Natural killer cell (primary cell): ENCODE measurements at regions not wholly inside any gene's neighbourhood (a gene's known extent, or its start where the extent isn't known, plus 50 kb on each side); places are given as distances from the start of the nearest gene placed in this dataset.
A peak's percentile ranks its signal among the peaks of the same experiment; 100 is the strongest.

Source experiments
- ATAC-seq, 3 donors: fragments of 150-1000 bp in 2 of 3; fragments of 200-7000 bp in 1 of 3; cut with Tn5 transposase; 1 replicate in 1 of 3; 2 replicates in 2 of 3; pipeline ENCODE4 v1.10.0; 2021; ENCODE audit warnings: mild to moderate bottlenecking in 2 of 3, moderate library complexity in 2 of 3
- DNase-seq, 2 donors: peaks; one replicate each; pipeline versions ENCODE4 v3.0.0 to v3.0.0-alpha.2; 2013 to 2021; ENCODE audit warnings: mixed read lengths in 1 of 2
- H3K27ac ChIP-seq: one replicate; pipeline ENCODE4 v1.5.1; 2013; ENCODE audit warnings: mild to moderate bottlenecking, low read length
- H3K27me3 ChIP-seq: one replicate; pipeline ENCODE4 v1.6.1; 2013; ENCODE audit warnings: low read length; ENCODE audit not compliant: control insufficient read depth, insufficient read depth
- H3K36me3 ChIP-seq: one replicate; pipeline ENCODE4 v1.6.1; 2013; ENCODE audit warnings: low read length; ENCODE audit not compliant: control insufficient read depth, insufficient read depth
- H3K4me1 ChIP-seq: one replicate; pipeline ENCODE4 v1.6.1; 2013; ENCODE audit warnings: low read length; ENCODE audit not compliant: control insufficient read depth, insufficient read depth
- H3K4me3 ChIP-seq: one replicate; pipeline ENCODE4 v1.5.1; 2013; ENCODE audit warnings: low read length
- H3K9me3 ChIP-seq: one replicate; pipeline ENCODE4 v1.6.1; 2013; ENCODE audit warnings: low read length; ENCODE audit not compliant: control insufficient read depth, insufficient read depth
- H3K27ac Mint-ChIP-seq, 2 donors: one replicate each; pipeline ENCODE4 v1.8.0; 2022; ENCODE audit warnings: mild to moderate bottlenecking in 2 of 2, mixed read lengths in 2 of 2, moderate library complexity in 1 of 2
- H3K27me3 Mint-ChIP-seq, 2 donors: one replicate each; pipeline ENCODE4 v1.8.0; 2022; ENCODE audit warnings: low read depth in 2 of 2, mixed read lengths in 2 of 2
- H3K36me3 Mint-ChIP-seq: one replicate; pipeline ENCODE4 v1.8.0; 2022; ENCODE audit warnings: mixed read lengths
- H3K4me1 Mint-ChIP-seq, 2 donors: one replicate each; pipeline ENCODE4 v1.8.0; 2022; ENCODE audit warnings: mixed read lengths in 2 of 2
- H3K4me3 Mint-ChIP-seq: one replicate; pipeline ENCODE4 v1.8.0; 2022; ENCODE audit warnings: mild to moderate bottlenecking, moderate library complexity, mixed read lengths
- H3K9me3 Mint-ChIP-seq, 2 donors: one replicate each; pipeline ENCODE4 v1.8.0; 2022; ENCODE audit warnings: mixed read lengths in 2 of 2
- WGBS: methylation state at CpG from one replicate; pipeline ENCODE4 v1.1.7; 2013; ENCODE audit warnings: missing lambda C conversion rate; ENCODE audit not compliant: insufficient coverage; 5-methylcytosine and 5-hydroxymethylcytosine counted together
- intact Hi-C: fragments of 100-400 bp; cut with micrococcal nuclease; formaldehyde crosslinking; loops from one replicate; pipeline ENCODE4 v1.14.2; 2022
- TF ChIP-seq, protein P1 (sequence below): fragments of 200-600 bp; IDR thresholded peaks from one replicate; pipeline ENCODE4 v1.8.0; 2022; ENCODE audit warnings: antibody characterized with exemption

DNA sequence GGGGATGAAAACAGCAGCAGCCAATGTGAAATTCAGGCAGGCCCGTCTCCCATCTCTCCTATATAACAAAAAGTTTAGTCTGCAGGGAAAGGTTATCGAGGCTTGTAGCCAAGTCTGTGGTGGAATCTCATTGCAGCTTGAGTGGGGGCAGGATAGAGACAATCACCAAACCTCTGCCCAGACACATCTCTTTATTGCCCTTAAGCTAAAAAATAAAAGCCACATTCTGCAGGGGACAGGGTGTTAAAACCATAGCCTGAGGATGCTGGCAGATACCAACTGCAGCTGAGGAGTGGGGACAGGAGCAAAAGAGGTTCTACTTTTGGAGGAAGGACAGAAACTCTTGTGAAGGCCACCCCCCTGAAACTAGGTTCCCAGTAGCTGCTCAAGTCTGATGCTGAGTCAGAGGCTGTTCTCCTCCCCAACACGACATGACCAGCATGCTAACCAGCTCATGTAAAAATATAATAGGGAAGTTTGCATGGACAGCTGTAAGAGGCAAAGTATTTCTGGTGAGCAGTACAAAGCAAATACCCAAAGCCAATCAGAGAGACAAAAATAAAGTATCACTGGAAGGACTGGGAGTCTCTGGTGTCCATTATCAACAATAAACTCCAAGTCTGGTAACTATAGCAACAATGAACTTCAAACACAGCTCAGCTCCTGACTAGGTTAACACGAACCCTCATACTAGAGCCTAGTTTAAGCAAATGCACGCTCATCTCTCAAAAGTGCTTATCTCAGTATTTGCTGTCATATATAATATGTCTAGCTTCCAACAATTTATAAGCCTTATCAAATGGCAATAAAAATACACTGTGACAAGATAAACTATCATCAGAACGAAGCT, 362.2 kb upstream of the SLCO3A1 start:
- TF ChIP-seq, protein P1, sequence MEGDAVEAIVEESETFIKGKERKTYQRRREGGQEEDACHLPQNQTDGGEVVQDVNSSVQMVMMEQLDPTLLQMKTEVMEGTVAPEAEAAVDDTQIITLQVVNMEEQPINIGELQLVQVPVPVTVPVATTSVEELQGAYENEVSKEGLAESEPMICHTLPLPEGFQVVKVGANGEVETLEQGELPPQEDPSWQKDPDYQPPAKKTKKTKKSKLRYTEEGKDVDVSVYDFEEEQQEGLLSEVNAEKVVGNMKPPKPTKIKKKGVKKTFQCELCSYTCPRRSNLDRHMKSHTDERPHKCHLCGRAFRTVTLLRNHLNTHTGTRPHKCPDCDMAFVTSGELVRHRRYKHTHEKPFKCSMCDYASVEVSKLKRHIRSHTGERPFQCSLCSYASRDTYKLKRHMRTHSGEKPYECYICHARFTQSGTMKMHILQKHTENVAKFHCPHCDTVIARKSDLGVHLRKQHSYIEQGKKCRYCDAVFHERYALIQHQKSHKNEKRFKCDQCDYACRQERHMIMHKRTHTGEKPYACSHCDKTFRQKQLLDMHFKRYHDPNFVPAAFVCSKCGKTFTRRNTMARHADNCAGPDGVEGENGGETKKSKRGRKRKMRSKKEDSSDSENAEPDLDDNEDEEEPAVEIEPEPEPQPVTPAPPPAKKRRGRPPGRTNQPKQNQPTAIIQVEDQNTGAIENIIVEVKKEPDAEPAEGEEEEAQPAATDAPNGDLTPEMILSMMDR = no peak
- H3K27me3 ChIP-seq = no peaks in the 10 kb centered on the region
- Mint-ChIP-seq H3K4me3 (no peak overlapping the region), H3K4me1 (peaks cover 17 to 19% of the 10 kb centered on the region in 2 donors), H3K36me3 (no peaks in the 10 kb centered on the region), H3K27me3 (peaks cover 4 to 7% of the 10 kb centered on the region in 2 donors), H3K27ac (peak overlapping the region; percentile 22 to 67), H3K9me3 (no peaks in the 10 kb centered on the region)
- H3K9me3 ChIP-seq = no peaks in the 10 kb centered on the region
- no peaks in the 10 kb centered on the region for H3K36me3 ChIP-seq
- peaks cover 12% of the 10 kb centered on the region for H3K4me1 ChIP-seq
- H3K4me3 ChIP-seq = no peak overlapping the region
- peak overlapping the region; percentile 31 for H3K27ac ChIP-seq
- DNase-seq (peak; percentile 22 to 44), ATAC-seq (peak; percentile 77 to 90 (median 89))
- WGBS = 68% methylated on average over 3 of the region's 6 CpGs
- intact Hi-C loops = no loop called here

DNA sequence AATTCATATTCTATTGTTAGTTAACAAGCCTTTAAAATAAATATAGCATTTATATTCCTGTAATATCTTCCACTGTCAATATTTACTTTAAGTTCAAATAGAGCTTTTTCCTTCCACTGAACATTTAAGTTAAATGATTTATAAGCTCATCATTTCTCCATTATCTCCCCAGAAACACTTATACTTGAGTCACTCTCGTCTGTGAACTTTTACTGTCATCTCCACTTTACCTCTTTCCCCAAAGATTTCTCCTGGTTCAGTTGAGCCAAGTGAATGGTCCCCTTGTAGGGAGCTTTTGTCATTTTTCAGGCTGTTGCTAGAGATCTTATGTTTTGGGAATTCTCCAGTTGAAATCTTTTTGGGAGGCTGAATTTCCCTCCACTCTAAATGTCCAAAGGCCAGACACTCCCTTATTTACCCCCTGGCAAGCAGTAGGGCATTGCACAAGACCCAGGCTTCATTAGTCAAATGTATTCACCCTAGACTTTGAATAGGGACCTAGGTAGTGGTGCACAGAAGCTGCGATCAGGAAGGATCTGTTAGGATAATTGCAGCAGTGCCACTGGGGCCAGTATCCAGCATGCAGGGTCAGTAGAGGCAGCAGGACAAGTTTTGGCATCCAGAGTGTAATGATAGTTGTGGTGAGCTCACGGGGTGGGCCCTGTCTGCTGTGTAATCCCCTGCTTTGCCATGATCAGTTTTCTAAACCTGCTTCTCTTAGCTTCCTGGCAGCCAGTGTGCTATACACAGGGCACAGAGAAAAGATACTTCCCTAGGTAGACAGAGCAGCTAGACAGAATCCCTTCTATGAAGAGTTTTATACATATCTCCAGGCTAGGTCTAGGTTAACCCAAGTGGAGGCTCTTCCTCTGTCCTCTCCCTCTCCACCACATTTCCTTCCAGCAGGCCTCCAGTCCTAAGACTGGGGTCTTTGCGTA, 356.5 kb upstream of the SLCO3A1 start:
- peaks cover 0 to 2% of the 10 kb centered on the region in 2 donors for H3K4me1 Mint-ChIP-seq
- no peak overlapping the region for H3K4me3 Mint-ChIP-seq
- no peaks in the 10 kb centered on the region for H3K9me3 ChIP-seq
- no peak overlapping the region for H3K4me3 ChIP-seq
- no peaks in the 10 kb centered on the region for H3K27me3 ChIP-seq
- peaks cover 21 to 29% of the 10 kb centered on the region in 2 donors for H3K27me3 Mint-ChIP-seq
- WGBS = 76% methylated on average over 4 of the region's 4 CpGs
- H3K36me3 Mint-ChIP-seq = no peaks in the 10 kb centered on the region
- H3K27ac ChIP-seq = no peak overlapping the region
- no peaks in the 10 kb centered on the region for H3K36me3 ChIP-seq
- no peaks in the 10 kb centered on the region for H3K9me3 Mint-ChIP-seq
- H3K4me1 ChIP-seq = no peaks in the 10 kb centered on the region
- ATAC-seq = no peak
- TF ChIP-seq, protein P1 = no peak
- DNase-seq = no peak
- intact Hi-C loops = no loop called here
- no peak overlapping the region for H3K27ac Mint-ChIP-seq

DNA sequence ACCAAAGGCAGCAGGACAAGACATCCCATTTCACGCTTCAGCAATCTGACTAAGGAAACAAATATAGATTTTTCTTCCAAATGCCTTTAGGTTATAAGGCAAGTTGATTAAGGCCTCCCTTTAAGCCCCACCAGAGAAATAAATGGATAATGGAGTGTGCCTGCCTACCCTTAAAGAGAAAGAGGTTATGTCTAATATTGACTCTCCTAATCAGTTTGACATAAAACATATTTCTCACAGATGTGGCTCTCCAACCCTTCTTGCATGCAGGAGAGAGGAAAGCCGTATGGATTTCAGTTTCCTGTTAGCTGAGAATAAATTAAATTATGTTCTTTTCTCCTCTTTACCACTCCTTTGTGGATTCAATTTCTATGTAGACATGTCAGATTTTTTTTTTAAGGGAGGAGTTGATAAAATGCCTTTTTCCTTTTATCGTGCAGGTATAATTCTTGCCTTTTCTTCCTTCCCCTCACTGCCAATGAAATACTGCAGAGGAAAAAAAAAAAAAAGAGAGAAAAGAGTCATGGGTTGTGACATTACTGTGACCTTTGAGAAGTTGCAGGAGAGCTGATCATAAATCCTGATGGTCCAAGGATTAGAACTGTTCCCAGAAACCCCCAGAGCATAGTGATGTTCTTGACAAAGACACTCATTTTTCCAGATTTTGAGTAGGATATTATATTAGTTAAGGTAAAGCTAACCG, 355.3 kb upstream of the SLCO3A1 start:
- no peak overlapping the region for H3K4me3 Mint-ChIP-seq
- Histone ChIP-seq H3K9me3 (no peaks in the 10 kb centered on the region), H3K4me3 (no peak overlapping the region), H3K36me3 (no peaks in the 10 kb centered on the region), H3K27ac (no peak overlapping the region), H3K27me3 (no peaks in the 10 kb centered on the region), H3K4me1 (no peaks in the 10 kb centered on the region)
- H3K4me1 Mint-ChIP-seq = no peaks in the 10 kb centered on the region
- no peaks in the 10 kb centered on the region for H3K9me3 Mint-ChIP-seq
- WGBS = 100% methylated on average over 1 of the region's 4 CpGs
- ATAC-seq = no peak
- no peaks in the 10 kb centered on the region for H3K36me3 Mint-ChIP-seq
- H3K27me3 Mint-ChIP-seq = peaks cover 21 to 29% of the 10 kb centered on the region in 2 donors
- intact Hi-C loops = no loop called here
- no peak for DNase-seq
- H3K27ac Mint-ChIP-seq = no peak overlapping the region
- TF ChIP-seq, protein P1 = no peak
